ENCODE measurements at regions not wholly inside any gene's neighbourhood (a gene's known extent, or its start where the extent isn't known, plus 50 kb on each side); places are given as distances from the start of the nearest gene placed in this dataset.

DNA sequence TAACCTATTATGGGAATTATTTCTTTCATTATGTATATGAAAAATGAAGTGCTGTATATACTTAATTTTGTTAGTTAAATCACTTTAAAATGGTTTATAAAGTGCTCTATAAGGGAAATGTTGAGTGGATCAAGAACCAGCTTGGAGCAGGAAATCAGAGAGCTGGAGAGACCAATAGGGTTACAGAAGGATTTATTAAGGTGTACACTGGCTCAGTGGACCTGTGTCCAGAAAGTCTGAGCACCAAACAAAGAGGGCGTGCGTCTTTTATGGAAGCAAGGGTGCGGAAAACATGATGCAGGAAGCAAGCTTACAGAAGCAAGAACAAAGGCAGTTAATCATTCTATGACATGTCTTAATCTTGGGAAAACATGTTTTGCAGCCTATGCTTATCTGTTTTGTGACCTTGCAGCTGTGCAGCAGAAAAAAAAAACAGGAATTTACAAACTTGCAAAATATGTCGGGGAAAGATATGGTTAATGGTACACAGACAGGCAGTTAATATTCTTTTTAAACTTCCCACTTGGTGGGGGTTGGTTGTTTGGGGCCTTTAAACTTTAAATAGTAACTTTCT lies 65.2 kb upstream of the SLC35G4 start:
- TF ChIP-seq, protein P1, sequence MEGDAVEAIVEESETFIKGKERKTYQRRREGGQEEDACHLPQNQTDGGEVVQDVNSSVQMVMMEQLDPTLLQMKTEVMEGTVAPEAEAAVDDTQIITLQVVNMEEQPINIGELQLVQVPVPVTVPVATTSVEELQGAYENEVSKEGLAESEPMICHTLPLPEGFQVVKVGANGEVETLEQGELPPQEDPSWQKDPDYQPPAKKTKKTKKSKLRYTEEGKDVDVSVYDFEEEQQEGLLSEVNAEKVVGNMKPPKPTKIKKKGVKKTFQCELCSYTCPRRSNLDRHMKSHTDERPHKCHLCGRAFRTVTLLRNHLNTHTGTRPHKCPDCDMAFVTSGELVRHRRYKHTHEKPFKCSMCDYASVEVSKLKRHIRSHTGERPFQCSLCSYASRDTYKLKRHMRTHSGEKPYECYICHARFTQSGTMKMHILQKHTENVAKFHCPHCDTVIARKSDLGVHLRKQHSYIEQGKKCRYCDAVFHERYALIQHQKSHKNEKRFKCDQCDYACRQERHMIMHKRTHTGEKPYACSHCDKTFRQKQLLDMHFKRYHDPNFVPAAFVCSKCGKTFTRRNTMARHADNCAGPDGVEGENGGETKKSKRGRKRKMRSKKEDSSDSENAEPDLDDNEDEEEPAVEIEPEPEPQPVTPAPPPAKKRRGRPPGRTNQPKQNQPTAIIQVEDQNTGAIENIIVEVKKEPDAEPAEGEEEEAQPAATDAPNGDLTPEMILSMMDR (IDR thresholded peaks at IDR 0.05), result no peak
- ChIA-PET CTCF (interaction anchor here (0.7 kb wide), 1 partner anchor 9 kb away, joined by 3 read pairs; no protein-coding TSS in a partner anchor), POLR2A (no interaction called here)
- DNase-seq (no peak), ATAC-seq (ENCODE audit: poor library complexity) (no peak)
- Mint-ChIP-seq H3K27ac (no peak overlapping the region), H3K4me3 (no peak overlapping the region), H3K9me3 (peaks cover 6% of the 10 kb centered on the region), H3K4me1 (ENCODE audit: low read depth) (no peaks in the 10 kb centered on the region), H3K36me3 (ENCODE audit: low read depth) (no peaks in the 10 kb centered on the region), H3K27me3 (no peaks in the 10 kb centered on the region)
- intact Hi-C loops (cut with DNase I, micrococcal nuclease), result no loop called here
- H3K9me3 ChIP-seq (ENCODE audit: control insufficient read depth in 1 of 2, insufficient read depth in 1 of 2, low read length in 2 of 2), result peaks cover 7 to 26% of the 10 kb centered on the region in 2 experiments
- H3K36me3 ChIP-seq (ENCODE audit: insufficient read depth, low read length), result no peaks in the 10 kb centered on the region
- peaks cover 0 to 5% of the 10 kb centered on the region in 2 experiments for H3K27me3 ChIP-seq (ENCODE audit: control insufficient read depth in 1 of 2, insufficient read depth in 2 of 2, low read length in 2 of 2)
- no peaks in the 10 kb centered on the region for H3K4me1 ChIP-seq (ENCODE audit: insufficient read depth, low read length)
- no peak overlapping the region for H3K4me3 ChIP-seq (ENCODE audit: low read length)
- no peak overlapping the region for H3K27ac ChIP-seq (ENCODE audit: low read depth in 1 of 2, low read length in 2 of 2)

DNA sequence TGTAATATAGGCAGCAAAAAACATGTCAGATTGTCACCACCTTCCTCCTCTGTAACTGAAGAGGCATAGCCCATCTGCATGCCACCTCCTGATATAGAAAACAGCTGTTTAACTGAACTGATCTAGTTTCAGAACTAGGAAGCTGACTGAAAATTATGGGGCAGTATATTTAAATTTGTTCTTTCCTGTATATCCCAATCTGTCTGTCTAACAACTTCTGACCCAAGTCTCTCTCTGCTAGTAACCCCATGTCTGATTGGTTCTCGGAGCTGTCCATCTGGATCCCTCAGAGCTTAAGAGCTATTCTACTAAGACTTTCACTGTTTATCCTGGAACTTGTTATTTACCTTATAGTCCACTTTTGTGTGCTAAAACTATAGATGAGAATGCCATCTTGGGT lies 68.2 kb upstream of the SLC35G4 start:
- no peak for ATAC-seq (ENCODE audit: poor library complexity)
- Mint-ChIP-seq H3K4me1 (ENCODE audit: low read depth) (no peaks in the 10 kb centered on the region), H3K9me3 (peaks cover 6% of the 10 kb centered on the region), H3K27ac (no peak overlapping the region), H3K27me3 (no peaks in the 10 kb centered on the region), H3K4me3 (no peak overlapping the region), H3K36me3 (ENCODE audit: low read depth) (no peaks in the 10 kb centered on the region)
- DNase-seq, result no peak
- Histone ChIP-seq H3K36me3 (ENCODE audit: insufficient read depth, low read length) (no peaks in the 10 kb centered on the region), H3K27me3 (ENCODE audit: control insufficient read depth in 1 of 2, insufficient read depth in 2 of 2, low read length in 2 of 2) (peaks cover 0 to 5% of the 10 kb centered on the region in 2 experiments), H3K27ac (ENCODE audit: low read depth in 1 of 2, low read length in 2 of 2) (no peak overlapping the region), H3K9me3 (ENCODE audit: control insufficient read depth in 1 of 2, insufficient read depth in 1 of 2, low read length in 2 of 2) (peaks cover 4 to 26% of the 10 kb centered on the region in 2 experiments), H3K4me3 (ENCODE audit: low read length) (no peak overlapping the region), H3K4me1 (ENCODE audit: insufficient read depth, low read length) (no peaks in the 10 kb centered on the region)
- POLR2A ChIA-PET, result no interaction called here
- TF ChIP-seq, protein P1 (IDR thresholded peaks at IDR 0.05), result no peak
- intact Hi-C loops (cut with DNase I, micrococcal nuclease), result no loop called here
- CTCF ChIA-PET, result no interaction called here

DNA sequence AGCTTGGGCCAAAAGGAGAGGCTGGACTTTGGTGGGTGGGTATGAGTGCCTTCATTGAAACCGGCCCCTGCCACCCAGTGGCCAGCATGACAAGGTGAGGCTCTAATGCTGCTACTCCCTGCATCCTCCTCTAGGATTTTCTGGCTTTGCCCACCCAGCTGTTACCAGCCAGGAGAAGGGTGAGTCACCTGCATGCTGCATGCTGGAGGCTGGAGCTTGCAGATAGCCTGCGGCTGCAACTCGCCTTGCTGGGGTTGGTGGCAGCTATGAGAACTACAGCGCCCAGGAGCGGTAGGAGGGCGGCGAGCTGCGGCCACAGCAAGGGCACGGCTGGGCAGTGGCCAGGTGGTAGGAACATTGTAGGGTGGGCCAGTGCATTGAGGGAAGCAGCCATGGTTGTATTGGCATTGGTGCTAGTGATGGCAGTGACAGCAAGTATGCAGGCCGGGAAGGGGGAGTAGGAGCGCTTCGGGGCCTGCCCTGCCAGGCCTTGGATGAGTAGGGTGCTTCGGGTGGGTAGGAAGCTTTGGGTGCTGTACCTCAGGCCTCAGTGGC lies 75.4 kb upstream of the SLC35G4 start:
- TF ChIP-seq, protein P1 (IDR thresholded peaks at IDR 0.05), result no peak
- H3K4me3 Mint-ChIP-seq, result no peak overlapping the region
- no peaks in the 10 kb centered on the region for H3K9me3 Mint-ChIP-seq
- Histone ChIP-seq H3K9me3 (ENCODE audit: control insufficient read depth in 1 of 2, insufficient read depth in 1 of 2, low read length in 2 of 2) (peaks cover 0 to 21% of the 10 kb centered on the region in 2 experiments), H3K36me3 (ENCODE audit: insufficient read depth, low read length) (no peaks in the 10 kb centered on the region), H3K27ac (ENCODE audit: low read depth in 1 of 2, low read length in 2 of 2) (no peak overlapping the region), H3K4me1 (ENCODE audit: insufficient read depth, low read length) (no peaks in the 10 kb centered on the region), H3K4me3 (ENCODE audit: low read length) (no peak overlapping the region), H3K27me3 (ENCODE audit: control insufficient read depth in 1 of 2, insufficient read depth in 2 of 2, low read length in 2 of 2) (no peaks in the 10 kb centered on the region)
- ATAC-seq (ENCODE audit: poor library complexity), result no peak
- no peaks in the 10 kb centered on the region for H3K36me3 Mint-ChIP-seq (ENCODE audit: low read depth)
- H3K27me3 Mint-ChIP-seq, result peaks cover 8% of the 10 kb centered on the region
- POLR2A ChIA-PET, result no interaction called here
- no peak overlapping the region for H3K27ac Mint-ChIP-seq
- no peaks in the 10 kb centered on the region for H3K4me1 Mint-ChIP-seq (ENCODE audit: low read depth)
- CTCF ChIA-PET, result no interaction called here
- intact Hi-C loops (cut with DNase I, micrococcal nuclease), result no loop called here
- no peak for DNase-seq
